NCI-H1436 (cell line): ENCODE measurements at regions not wholly inside any gene's neighbourhood (a gene's known extent, or its start where the extent isn't known, plus 50 kb on each side); places are given as distances from the start of the nearest gene placed in this dataset.
A peak's percentile ranks its signal among the peaks of the same experiment; 100 is the strongest.
"Not testable (repeated sequence)": the region's sequence is repeated elsewhere in the genome, so short reads cannot be mapped to it uniquely, and the experiment has no call there.

ENCODE experiments used
- DNase-seq: peaks from one replicate; lab custom pipeline; 2025; lab: John Stamatoyannopoulos, UW

GRCh38 chr7:109462171-109462570 lies 892.5 kb downstream of the DNAJB9 start:
- DNase-seq, result no peak

- DNase-seq, result not testable (repeated sequence)
Observed at GRCh38 chr7:109467729-109468128, 898.1 kb downstream of the DNAJB9 start.

- no peak for DNase-seq
Observed at GRCh38 chr7:109473172-109473571, 903.5 kb downstream of the DNAJB9 start.

GRCh38 chr7:109476409-109476808 lies 906.7 kb downstream of the DNAJB9 start:
- DNase-seq, result peak; percentile 61

GRCh38 chr7:109479388-109479787 lies 909.7 kb downstream of the DNAJB9 start:
- no peak for DNase-seq

GRCh38 chr7:109490607-109491006 lies 920.9 kb downstream of the DNAJB9 start:
- DNase-seq, result not testable (repeated sequence)

GRCh38 chr7:109497053-109497452 lies 927.4 kb downstream of the DNAJB9 start:
- DNase-seq, result no peak

- DNase-seq, result no peak
Observed at GRCh38 chr7:109498131-109498530, 928.5 kb downstream of the DNAJB9 start.

GRCh38 chr7:109503421-109503820 lies 933.7 kb downstream of the DNAJB9 start:
- DNase-seq, result no peak

GRCh38 chr7:109522585-109522984 lies 952.9 kb downstream of the DNAJB9 start:
- no peak for DNase-seq

GRCh38 chr7:109527833-109528232 lies 958.2 kb downstream of the DNAJB9 start:
- no peak for DNase-seq

GRCh38 chr7:109529712-109530111 lies 960.0 kb downstream of the DNAJB9 start:
- DNase-seq, result no peak

GRCh38 chr7:109532262-109532992 lies 962.8 kb downstream of the DNAJB9 start:
- no peak for DNase-seq

GRCh38 chr7:109545686-109546085 lies 976.0 kb downstream of the DNAJB9 start:
- DNase-seq, result no peak

- no peak for DNase-seq
Observed at GRCh38 chr7:109549471-109550193, 980.0 kb downstream of the DNAJB9 start.

- DNase-seq, result no peak
Observed at GRCh38 chr7:109552017-109552416, 982.3 kb downstream of the DNAJB9 start.

GRCh38 chr7:109577265-109577664 lies 1007.6 kb downstream of the DNAJB9 start:
- DNase-seq, result no peak

- no peak for DNase-seq
Observed at GRCh38 chr7:109579901-109580300, 1010.2 kb downstream of the DNAJB9 start.

GRCh38 chr7:109582211-109582610 lies 1012.5 kb downstream of the DNAJB9 start:
- no peak for DNase-seq

GRCh38 chr7:109596948-109597347 lies 1027.3 kb downstream of the DNAJB9 start:
- not testable (repeated sequence) for DNase-seq

GRCh38 chr7:109611656-109612055 lies 1042.0 kb downstream of the DNAJB9 start:
- DNase-seq, result no peak

GRCh38 chr7:109616551-109617069 lies 1046.9 kb downstream of the DNAJB9 start:
- no peak for DNase-seq

- no peak for DNase-seq
Observed at GRCh38 chr7:109622320-109622719, 1052.6 kb downstream of the DNAJB9 start.
